ENCODE measurements at regions not wholly inside any gene's neighbourhood (a gene's known extent, or its start where the extent isn't known, plus 50 kb on each side); places are given as distances from the start of the nearest gene placed in this dataset.
"Not testable (repeated sequence)": the region's sequence is repeated elsewhere in the genome, so short reads cannot be mapped to it uniquely, and the experiment has no call there.

- DNase-seq = no peak
These were observed 161.6 kb downstream of the NDFIP2 start for GRCh38 chr13:79642596-79642995.

- no peak for DNase-seq
These were observed 156.3 kb downstream of the NDFIP2 start for GRCh38 chr13:79637133-79637763.

GRCh38 chr13:79631051-79631659 lies 150.2 kb downstream of the NDFIP2 start:
- no peak for DNase-seq

GRCh38 chr13:79628463-79628862 lies 147.5 kb downstream of the NDFIP2 start:
- no peak for DNase-seq

- no peak for DNase-seq
These were observed 146.0 kb downstream of the NDFIP2 start for GRCh38 chr13:79626924-79627323.

- no peak for DNase-seq
These were observed 144.6 kb downstream of the NDFIP2 start for GRCh38 chr13:79625517-79625916.

GRCh38 chr13:79621902-79622301 lies 140.9 kb downstream of the NDFIP2 start:
- DNase-seq = no peak

- DNase-seq = no peak
These were observed 140.5 kb downstream of the NDFIP2 start for GRCh38 chr13:79621449-79621848.

- DNase-seq = no peak
These were observed 133.4 kb downstream of the NDFIP2 start for GRCh38 chr13:79614250-79614918.

GRCh38 chr13:79612604-79613003 lies 131.6 kb downstream of the NDFIP2 start:
- no peak for DNase-seq

GRCh38 chr13:79607895-79608294 lies 126.9 kb downstream of the NDFIP2 start:
- DNase-seq = not testable (repeated sequence)

Measured in NCI-H1092 (cell line).